ENCODE measurements at regions not wholly inside any gene's neighbourhood (a gene's known extent, or its start where the extent isn't known, plus 50 kb on each side); places are given as distances from the start of the nearest gene placed in this dataset.

- Histone ChIP-seq H3K27me3 (no peaks in the 10 kb centered on the region), H3K27ac (replicated peaks in 1 of 4) (no peak overlapping the region), H3K4me1 (no peaks in the 10 kb centered on the region), H3K9me3 (peaks cover 0 to 10% (median 2%) of the 10 kb centered on the region in 4 donors), H3K36me3 (no peaks in the 10 kb centered on the region), H3K4me3 (no peak overlapping the region)
- TF ChIP-seq POLR2A (IDR thresholded peaks at IDR 0.05; ENCODE audit: low read depth) (no peak), POLR2AphosphoS5 (IDR thresholded peaks at IDR 0.05) (no peak), EP300 (IDR thresholded peaks at IDR 0.05) (no peak), CTCF (IDR thresholded peaks at IDR 0.05) (no peak)
- no peak for DNase-seq (ENCODE audit: extremely low spot score)
- 91% methylated on average over 1 of the region's 1 CpG for WGBS
- intact Hi-C loops (cut with DNase I), result no loop called here
These were observed 149.7 kb upstream of the SLC25A13 start for GRCh38 chr7:96471606-96472005.

- intact Hi-C loops (cut with DNase I), result no loop called here
- no peaks in the 10 kb centered on the region for H3K36me3 ChIP-seq
- no peak overlapping the region for H3K4me3 ChIP-seq
- H3K27ac ChIP-seq (replicated peaks in 1 of 4), result no peak overlapping the region
- H3K9me3 ChIP-seq, result no peaks in the 10 kb centered on the region
- no peaks in the 10 kb centered on the region for H3K4me1 ChIP-seq
- H3K27me3 ChIP-seq, result no peaks in the 10 kb centered on the region
- no peak for DNase-seq (ENCODE audit: extremely low spot score)
- 74% methylated on average over 2 of the region's 2 CpGs for WGBS
- TF ChIP-seq POLR2A (IDR thresholded peaks at IDR 0.05; ENCODE audit: low read depth) (no peak), EP300 (IDR thresholded peaks at IDR 0.05) (no peak), CTCF (IDR thresholded peaks at IDR 0.05) (no peak), POLR2AphosphoS5 (IDR thresholded peaks at IDR 0.05) (no peak)
These were observed 130.2 kb upstream of the SLC25A13 start for GRCh38 chr7:96452146-96452545.

- Histone ChIP-seq H3K9me3 (no peaks in the 10 kb centered on the region), H3K36me3 (no peaks in the 10 kb centered on the region), H3K4me3 (no peak overlapping the region), H3K4me1 (no peaks in the 10 kb centered on the region), H3K27ac (replicated peaks in 1 of 4) (no peak overlapping the region), H3K27me3 (no peaks in the 10 kb centered on the region)
- TF ChIP-seq EP300 (IDR thresholded peaks at IDR 0.05), result no peak
- no peak for TF ChIP-seq POLR2A (IDR thresholded peaks at IDR 0.05; ENCODE audit: low read depth)
- TF ChIP-seq CTCF (IDR thresholded peaks at IDR 0.05), result no peak
- TF ChIP-seq POLR2AphosphoS5 (IDR thresholded peaks at IDR 0.05), result no peak
- no peak for DNase-seq (ENCODE audit: extremely low spot score)
- intact Hi-C loops (cut with DNase I), result no loop called here
- WGBS, result 60% methylated on average over 4 of the region's 4 CpGs
These were observed 127.2 kb upstream of the SLC25A13 start for GRCh38 chr7:96449094-96449493.

GRCh38 chr7:96447109-96447645 lies 125.3 kb upstream of the SLC25A13 start:
- no peaks in the 10 kb centered on the region for H3K4me1 ChIP-seq
- DNase-seq (ENCODE audit: extremely low spot score), result no peak
- WGBS, result 56% methylated on average over 5 of the region's 5 CpGs
- H3K27me3 ChIP-seq, result no peaks in the 10 kb centered on the region
- no peak for TF ChIP-seq POLR2AphosphoS5 (IDR thresholded peaks at IDR 0.05)
- no peak for TF ChIP-seq EP300 (IDR thresholded peaks at IDR 0.05)
- TF ChIP-seq CTCF (IDR thresholded peaks at IDR 0.05), result no peak
- H3K27ac ChIP-seq (replicated peaks in 1 of 4), result no peak overlapping the region
- H3K36me3 ChIP-seq, result no peaks in the 10 kb centered on the region
- no peaks in the 10 kb centered on the region for H3K9me3 ChIP-seq
- intact Hi-C loops (cut with DNase I), result no loop called here
- H3K4me3 ChIP-seq, result no peak overlapping the region

GRCh38 chr7:96441436-96442084 lies 119.7 kb upstream of the SLC25A13 start:
- H3K27ac ChIP-seq (replicated peaks in 1 of 4), result no peak overlapping the region
- DNase-seq (ENCODE audit: extremely low spot score), result no peak
- intact Hi-C loops (cut with DNase I), result no loop called here
- TF ChIP-seq POLR2A (IDR thresholded peaks at IDR 0.05; ENCODE audit: low read depth) (no peak), EP300 (IDR thresholded peaks at IDR 0.05) (no peak), CTCF (IDR thresholded peaks at IDR 0.05) (no peak), POLR2AphosphoS5 (IDR thresholded peaks at IDR 0.05) (no peak)
- no peaks in the 10 kb centered on the region for H3K27me3 ChIP-seq
- no peaks in the 10 kb centered on the region for H3K4me1 ChIP-seq
- H3K36me3 ChIP-seq, result no peaks in the 10 kb centered on the region
- WGBS, result 83% methylated on average over 5 of the region's 5 CpGs
- no peaks in the 10 kb centered on the region for H3K9me3 ChIP-seq
- H3K4me3 ChIP-seq, result no peak overlapping the region
